ENCODE measurements at regions not wholly inside any gene's neighbourhood (a gene's known extent, or its start where the extent isn't known, plus 50 kb on each side); places are given as distances from the start of the nearest gene placed in this dataset.

DNA sequence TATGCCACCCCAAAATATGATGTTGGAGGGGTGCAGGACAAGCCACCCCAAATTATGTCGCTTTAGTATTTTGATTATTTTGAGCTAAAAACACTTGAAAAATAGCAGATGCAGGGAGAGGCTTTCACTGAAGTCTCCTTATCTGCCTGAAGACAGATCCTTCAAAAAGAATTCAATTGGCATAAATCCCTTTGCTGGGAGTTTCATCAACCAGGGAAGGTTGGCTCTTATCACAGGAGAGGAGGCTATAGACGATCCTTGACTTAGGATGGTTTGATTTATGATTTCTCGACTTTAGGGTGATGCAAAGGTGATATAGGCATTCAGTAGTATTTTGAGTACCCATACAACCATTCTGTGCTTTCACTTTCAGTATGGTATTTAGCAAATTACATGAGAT, 97.8 kb upstream of the CAMK1G start:
- peaks cover 2% of the 10 kb centered on the region for H3K9me3 Mint-ChIP-seq
- no peak overlapping the region for H3K27ac Mint-ChIP-seq
- ATAC-seq: no peak

DNA sequence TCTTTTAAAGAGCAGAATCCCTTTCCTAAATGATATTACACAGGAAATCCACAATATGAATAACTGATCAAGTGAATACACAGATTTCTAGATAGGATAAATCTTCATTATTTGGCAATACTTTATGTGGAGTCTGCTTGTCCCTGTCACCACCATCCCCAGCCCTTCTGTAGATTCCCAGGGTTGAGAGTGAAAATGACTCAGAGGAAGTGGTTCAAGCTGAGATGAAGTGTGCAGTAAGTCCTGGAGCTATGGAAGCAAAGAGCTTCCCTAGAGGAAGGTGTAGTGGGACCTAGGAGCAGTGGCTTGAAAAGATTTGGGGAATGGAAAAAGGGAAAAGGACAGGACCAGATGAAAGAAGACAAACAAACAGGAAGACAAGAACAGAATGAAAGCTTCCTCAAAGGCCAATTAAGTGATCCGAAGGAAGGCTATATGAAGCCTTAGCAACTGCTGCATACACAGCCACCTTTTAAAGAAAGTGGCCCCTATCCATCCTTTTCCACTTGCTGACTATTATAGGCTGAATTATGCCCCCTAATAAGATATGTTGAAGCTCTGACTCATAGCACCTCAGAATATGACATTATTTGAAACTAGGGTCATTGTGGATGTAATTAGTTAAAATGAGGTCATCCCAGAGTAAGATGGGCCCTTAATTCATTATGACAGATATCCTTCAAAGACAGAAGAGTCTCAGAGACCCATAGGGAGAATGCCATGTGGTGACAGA, 96.5 kb upstream of the CAMK1G start:
- H3K36me3 Mint-ChIP-seq: no peaks in the 10 kb centered on the region
- DNase-seq (ENCODE audit: low spot score): no peak
- H3K27me3 Mint-ChIP-seq: peaks cover 2 to 11% of the 10 kb centered on the region in 2 donors
- no peak overlapping the region for H3K27ac Mint-ChIP-seq
- no peak overlapping the region for H3K4me3 Mint-ChIP-seq
- ATAC-seq: no peak
- H3K9me3 Mint-ChIP-seq: peaks cover 2% of the 10 kb centered on the region
- no peaks in the 10 kb centered on the region for H3K4me1 Mint-ChIP-seq (ENCODE audit: low read depth in 2 of 2)

More for the DNA sequence above, 97.8 kb upstream of the CAMK1G start:
- Mint-ChIP-seq H3K4me3 (no peak overlapping the region), H3K36me3 (no peaks in the 10 kb centered on the region), H3K27me3 (peaks cover 2 to 7% of the 10 kb centered on the region in 2 donors), H3K4me1 (ENCODE audit: low read depth in 2 of 2) (no peaks in the 10 kb centered on the region)
- DNase-seq (ENCODE audit: low spot score): no peak

DNA sequence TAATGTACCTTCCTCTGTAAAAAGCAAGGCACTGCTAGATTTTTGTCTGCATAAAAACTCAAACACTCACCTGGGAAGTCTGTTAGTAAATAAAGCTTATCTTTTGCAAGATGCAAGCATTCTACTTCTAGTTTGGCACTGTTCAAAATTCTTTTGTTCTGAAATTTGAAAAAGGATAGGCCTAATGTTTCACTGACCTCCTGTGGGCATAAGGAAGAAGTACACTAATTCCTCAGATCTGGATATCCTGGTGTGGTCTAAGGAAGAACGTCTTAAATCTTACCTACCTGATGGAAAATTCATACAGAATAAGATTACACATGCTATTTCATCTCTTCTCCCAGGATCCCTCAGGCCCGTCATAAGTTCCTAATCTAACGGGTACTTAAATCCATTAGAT, 93.5 kb upstream of the CAMK1G start:
- no peak overlapping the region for H3K4me3 Mint-ChIP-seq
- peaks cover 2% of the 10 kb centered on the region for H3K9me3 Mint-ChIP-seq
- no peak overlapping the region for H3K27ac Mint-ChIP-seq
- H3K4me1 Mint-ChIP-seq (ENCODE audit: low read depth in 2 of 2): no peaks in the 10 kb centered on the region
- peaks cover 6% of the 10 kb centered on the region for H3K36me3 Mint-ChIP-seq
- no peak for ATAC-seq
- H3K27me3 Mint-ChIP-seq: peaks cover 0 to 23% of the 10 kb centered on the region in 2 donors
- no peak for DNase-seq (ENCODE audit: low spot score)

DNA sequence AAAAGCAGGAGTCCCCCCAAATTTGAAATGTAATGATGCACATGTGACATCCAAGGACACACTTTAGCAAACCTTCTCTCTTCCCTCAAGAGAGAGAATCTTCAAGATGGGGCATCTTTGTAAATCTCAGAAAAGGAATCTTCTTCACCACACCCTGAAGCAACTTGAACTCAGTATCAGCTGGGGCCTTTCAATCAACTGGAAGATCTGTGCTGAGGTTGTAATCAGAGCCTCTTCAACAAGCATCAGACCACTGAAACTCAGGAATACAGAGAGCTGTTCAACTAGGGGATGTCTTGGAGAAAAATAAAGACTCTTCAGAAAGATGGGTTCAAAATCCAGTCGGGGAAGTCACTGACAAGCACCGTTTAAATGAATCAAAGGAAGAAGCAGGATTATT, 92.5 kb upstream of the CAMK1G start:
- Mint-ChIP-seq H3K27ac (no peak overlapping the region), H3K9me3 (peaks cover 2% of the 10 kb centered on the region), H3K4me3 (no peak overlapping the region), H3K4me1 (ENCODE audit: low read depth in 2 of 2) (no peaks in the 10 kb centered on the region), H3K36me3 (peaks cover 9% of the 10 kb centered on the region), H3K27me3 (peaks cover 0 to 25% of the 10 kb centered on the region in 2 donors)
- ATAC-seq (no peak), DNase-seq (ENCODE audit: low spot score) (no peak)

DNA sequence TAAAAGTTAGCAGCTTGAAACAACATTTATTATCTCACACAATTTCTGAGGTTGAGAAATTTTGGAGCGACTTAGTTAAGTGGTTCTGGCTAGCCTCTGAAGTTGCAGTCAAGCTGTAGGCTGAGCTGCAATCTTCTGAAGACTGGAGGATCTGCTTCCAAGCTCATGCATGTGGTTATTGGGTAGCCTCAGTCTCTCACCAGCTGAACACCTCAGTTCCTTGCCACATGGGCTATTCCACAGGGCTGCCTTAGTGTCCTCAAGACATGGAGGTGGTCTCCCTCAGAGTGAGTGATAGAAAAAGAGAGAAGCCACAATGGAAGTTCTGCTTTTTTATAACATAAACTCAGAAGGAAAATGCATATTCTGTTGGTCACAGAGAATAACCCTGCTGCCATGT, 92.0 kb upstream of the CAMK1G start:
- DNase-seq (ENCODE audit: low spot score): no peak
- Mint-ChIP-seq H3K27ac (no peak overlapping the region), H3K9me3 (peaks cover 2% of the 10 kb centered on the region), H3K4me3 (no peak overlapping the region), H3K27me3 (peaks cover 0 to 25% of the 10 kb centered on the region in 2 donors), H3K36me3 (peaks cover 9% of the 10 kb centered on the region), H3K4me1 (ENCODE audit: low read depth in 2 of 2) (no peaks in the 10 kb centered on the region)
- no peak for ATAC-seq

DNA sequence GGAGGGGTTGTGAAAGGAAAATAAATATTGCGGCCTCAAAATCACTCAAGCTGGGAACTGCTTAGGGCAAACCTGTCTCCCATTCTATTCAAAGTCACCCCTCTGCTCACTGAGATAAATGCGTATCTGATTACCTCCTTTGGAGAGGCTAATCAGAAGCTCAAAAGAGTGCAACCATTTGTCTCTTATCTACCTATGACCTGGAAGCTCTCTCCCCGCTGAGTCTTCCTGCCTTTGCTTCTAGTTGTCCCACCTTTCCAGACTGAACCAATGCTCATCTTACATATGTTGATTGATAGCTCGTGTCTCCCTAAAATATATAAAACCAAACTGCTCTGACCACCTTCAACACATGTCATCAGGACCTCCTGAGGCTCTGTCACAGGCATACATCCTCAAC, 91.6 kb upstream of the CAMK1G start:
- H3K27me3 Mint-ChIP-seq: peaks cover 0 to 29% of the 10 kb centered on the region in 2 donors
- no peak overlapping the region for H3K4me3 Mint-ChIP-seq
- ATAC-seq: no peak
- peaks cover 12% of the 10 kb centered on the region for H3K36me3 Mint-ChIP-seq
- no peak overlapping the region for H3K27ac Mint-ChIP-seq
- H3K4me1 Mint-ChIP-seq (ENCODE audit: low read depth in 2 of 2): no peaks in the 10 kb centered on the region
- peaks cover 2% of the 10 kb centered on the region for H3K9me3 Mint-ChIP-seq
- DNase-seq (ENCODE audit: low spot score): no peak

DNA sequence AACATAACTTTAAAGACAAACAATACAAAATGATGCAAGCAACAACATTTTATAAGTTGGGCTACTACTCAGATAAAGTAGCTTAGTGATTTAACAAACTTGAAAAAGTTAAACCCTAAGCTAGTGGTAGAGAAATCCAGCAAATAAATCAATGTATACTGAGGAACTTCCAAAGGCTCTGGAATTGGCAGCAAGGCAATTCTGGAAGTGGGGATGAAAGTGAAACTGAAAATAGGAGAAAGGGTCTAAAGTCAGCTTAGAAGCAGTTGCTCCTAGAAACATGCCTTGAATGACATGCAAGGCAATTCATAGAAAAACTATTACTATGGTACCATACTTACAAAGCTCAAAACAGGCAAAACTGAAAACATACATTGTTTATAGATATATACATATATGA, 90.0 kb upstream of the CAMK1G start:
- ATAC-seq (no peak), DNase-seq (ENCODE audit: low spot score) (no peak)
- H3K36me3 Mint-ChIP-seq: peaks cover 14% of the 10 kb centered on the region
- H3K27me3 Mint-ChIP-seq: peaks cover 0 to 30% of the 10 kb centered on the region in 2 donors
- H3K9me3 Mint-ChIP-seq: no peaks in the 10 kb centered on the region
- no peaks in the 10 kb centered on the region for H3K4me1 Mint-ChIP-seq (ENCODE audit: low read depth in 2 of 2)
- no peak overlapping the region for H3K4me3 Mint-ChIP-seq
- H3K27ac Mint-ChIP-seq: no peak overlapping the region

DNA sequence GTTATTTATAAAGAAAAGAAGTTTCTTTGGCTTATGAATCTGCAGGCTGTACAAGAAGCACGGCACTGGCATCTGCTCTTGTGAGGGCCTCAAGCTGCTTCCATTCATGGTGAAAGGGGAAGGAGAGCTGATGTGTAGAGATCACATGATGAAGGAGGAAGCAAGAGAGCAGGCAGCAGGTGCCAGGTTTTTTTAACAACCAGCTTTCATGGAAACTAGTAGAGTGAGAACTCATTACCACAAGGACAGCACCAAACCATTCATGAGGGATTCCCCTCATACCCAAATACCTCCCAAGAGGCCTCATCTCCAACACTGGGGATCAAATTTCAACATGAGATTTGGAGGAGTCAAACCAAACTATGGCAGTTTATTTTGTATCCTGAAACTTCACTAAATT, 85.8 kb upstream of the CAMK1G start:
- peaks cover 8% of the 10 kb centered on the region for H3K9me3 Mint-ChIP-seq
- no peak overlapping the region for H3K4me3 Mint-ChIP-seq
- no peaks in the 10 kb centered on the region for H3K4me1 Mint-ChIP-seq (ENCODE audit: low read depth in 2 of 2)
- peaks cover 27% of the 10 kb centered on the region for H3K36me3 Mint-ChIP-seq
- H3K27me3 Mint-ChIP-seq: peaks cover 0 to 22% of the 10 kb centered on the region in 2 donors
- DNase-seq (ENCODE audit: low spot score): no peak
- H3K27ac Mint-ChIP-seq: no peak overlapping the region
- ATAC-seq: no peak

DNA sequence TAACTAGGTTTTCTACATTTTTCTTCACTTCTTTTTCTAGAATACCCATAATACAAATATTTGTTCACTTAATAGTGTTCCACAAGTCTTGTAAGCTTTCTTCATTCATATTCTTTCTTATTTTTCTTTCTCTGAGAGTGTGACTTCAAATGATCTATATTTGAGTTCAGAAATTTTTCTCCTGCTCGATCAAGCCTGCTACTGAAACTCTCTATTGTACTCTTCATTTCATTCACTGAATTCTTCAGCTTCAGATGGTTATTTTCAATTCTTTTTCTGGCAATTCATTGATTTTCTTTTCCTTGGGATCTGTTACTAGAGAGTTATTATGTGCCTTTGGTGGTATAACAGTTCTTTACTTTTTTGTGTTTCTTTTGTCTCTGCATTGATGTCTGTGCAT, 82.5 kb upstream of the CAMK1G start:
- H3K27ac Mint-ChIP-seq: no peak overlapping the region
- peaks cover 8% of the 10 kb centered on the region for H3K9me3 Mint-ChIP-seq
- peaks cover 3 to 12% of the 10 kb centered on the region in 2 donors for H3K27me3 Mint-ChIP-seq
- peaks cover 18% of the 10 kb centered on the region for H3K36me3 Mint-ChIP-seq
- no peaks in the 10 kb centered on the region for H3K4me1 Mint-ChIP-seq (ENCODE audit: low read depth in 2 of 2)
- DNase-seq (ENCODE audit: low spot score) (no peak), ATAC-seq (no peak)
- no peak overlapping the region for H3K4me3 Mint-ChIP-seq

DNA sequence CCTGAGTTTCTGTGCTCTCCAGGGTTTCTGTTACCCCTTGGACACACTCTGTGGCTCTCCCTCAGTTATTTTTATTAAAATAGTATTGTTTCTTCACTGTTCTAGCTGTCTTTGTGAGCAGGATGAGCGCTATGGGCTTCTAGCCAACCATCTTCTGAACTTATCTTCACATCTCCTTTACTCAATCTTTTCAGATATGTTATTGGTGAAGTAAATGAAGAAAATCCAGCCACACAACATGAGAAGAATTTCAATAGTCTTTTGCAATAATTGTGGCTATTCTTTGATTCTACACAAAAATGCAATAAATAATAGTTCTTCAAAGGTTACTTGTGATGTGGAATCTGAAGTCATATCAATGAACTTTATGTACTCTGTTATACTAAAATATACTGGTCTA, 80.3 kb upstream of the CAMK1G start:
- ATAC-seq: no peak

DNA sequence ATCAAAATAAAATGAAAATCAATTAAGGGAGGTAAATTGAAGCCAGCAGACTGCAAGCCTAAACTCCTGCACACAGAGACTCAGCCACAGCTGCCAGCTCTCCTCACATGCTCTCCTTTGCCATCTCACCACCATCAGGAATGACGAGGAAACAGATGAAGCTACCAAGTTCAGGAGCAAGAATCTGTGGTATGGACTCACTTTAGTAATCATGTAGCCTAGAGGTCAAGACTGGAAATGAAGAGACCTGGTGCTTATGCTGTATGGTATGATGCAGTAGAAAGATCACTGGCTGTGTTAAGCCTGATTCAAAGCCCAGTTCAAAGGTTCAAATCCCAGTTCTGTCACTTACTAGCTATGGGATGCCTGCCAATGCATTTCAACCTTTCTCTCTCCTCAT, 78.9 kb upstream of the CAMK1G start:
- H3K4me1 Mint-ChIP-seq (ENCODE audit: low read depth in 2 of 2): no peaks in the 10 kb centered on the region
- peaks cover 8% of the 10 kb centered on the region for H3K9me3 Mint-ChIP-seq
- H3K27me3 Mint-ChIP-seq: peaks cover 0 to 7% of the 10 kb centered on the region in 2 donors
- no peak overlapping the region for H3K4me3 Mint-ChIP-seq
- no peak overlapping the region for H3K27ac Mint-ChIP-seq
- no peak for ATAC-seq
- H3K36me3 Mint-ChIP-seq: peaks cover 13% of the 10 kb centered on the region
- no peak for DNase-seq (ENCODE audit: low spot score)

More for the DNA sequence above, 80.3 kb upstream of the CAMK1G start:
- peaks cover 13% of the 10 kb centered on the region for H3K36me3 Mint-ChIP-seq
- H3K4me3 Mint-ChIP-seq: no peak overlapping the region
- no peak for DNase-seq (ENCODE audit: low spot score)
- H3K4me1 Mint-ChIP-seq (ENCODE audit: low read depth in 2 of 2): no peaks in the 10 kb centered on the region
- H3K9me3 Mint-ChIP-seq: peaks cover 8% of the 10 kb centered on the region
- peaks cover 0 to 5% of the 10 kb centered on the region in 2 donors for H3K27me3 Mint-ChIP-seq
- no peak overlapping the region for H3K27ac Mint-ChIP-seq

DNA sequence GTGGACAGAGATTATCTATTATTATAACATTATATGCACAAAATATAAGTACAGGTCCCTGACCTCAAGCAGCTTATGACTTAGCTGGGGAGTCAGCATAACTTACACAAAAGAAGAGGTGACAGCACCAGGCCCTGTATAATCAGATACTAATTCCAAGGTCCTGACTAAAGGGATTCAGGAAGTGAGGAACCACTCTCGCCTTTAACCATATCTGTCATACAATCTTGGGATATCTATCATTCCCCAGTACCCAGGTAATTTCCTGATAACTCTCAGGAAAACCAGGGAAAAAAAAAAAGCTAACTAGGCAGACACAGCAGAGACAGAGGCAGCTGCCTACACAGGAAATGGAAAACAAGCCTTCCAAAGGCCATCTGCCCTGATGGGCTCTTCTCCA, 78.5 kb upstream of the CAMK1G start:
- Mint-ChIP-seq H3K4me3 (no peak overlapping the region), H3K9me3 (peaks cover 8% of the 10 kb centered on the region), H3K27me3 (peaks cover 1 to 7% of the 10 kb centered on the region in 2 donors), H3K4me1 (ENCODE audit: low read depth in 2 of 2) (no peaks in the 10 kb centered on the region), H3K27ac (no peak overlapping the region), H3K36me3 (peaks cover 13% of the 10 kb centered on the region)
- no peak for DNase-seq (ENCODE audit: low spot score)
- ATAC-seq: no peak

DNA sequence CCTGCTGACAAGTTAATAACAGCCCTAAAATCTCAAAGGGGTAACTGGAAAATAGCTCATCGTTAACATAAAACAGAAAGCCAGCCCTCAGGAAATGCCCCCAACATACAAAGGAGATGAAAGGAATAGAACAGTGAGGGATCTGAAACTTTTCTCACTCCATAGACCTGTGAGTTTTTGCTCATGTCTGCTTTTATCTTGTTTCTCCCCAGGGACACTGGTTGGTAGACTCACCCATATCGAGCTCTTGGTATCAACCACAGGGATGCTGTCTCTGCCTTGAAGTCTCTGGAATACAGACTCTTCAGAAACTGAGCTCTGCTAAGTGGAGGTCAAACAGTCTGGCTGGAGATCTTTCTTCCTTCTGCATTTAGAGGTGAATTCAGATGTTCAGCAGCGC, 77.4 kb upstream of the CAMK1G start:
- no peak overlapping the region for H3K4me3 Mint-ChIP-seq
- DNase-seq (ENCODE audit: low spot score) (no peak), ATAC-seq (no peak)
- no peak overlapping the region for H3K27ac Mint-ChIP-seq
- no peaks in the 10 kb centered on the region for H3K4me1 Mint-ChIP-seq (ENCODE audit: low read depth in 2 of 2)
- peaks cover 3% of the 10 kb centered on the region for H3K9me3 Mint-ChIP-seq
- peaks cover 7 to 8% of the 10 kb centered on the region in 2 donors for H3K27me3 Mint-ChIP-seq
- peaks cover 4% of the 10 kb centered on the region for H3K36me3 Mint-ChIP-seq

DNA sequence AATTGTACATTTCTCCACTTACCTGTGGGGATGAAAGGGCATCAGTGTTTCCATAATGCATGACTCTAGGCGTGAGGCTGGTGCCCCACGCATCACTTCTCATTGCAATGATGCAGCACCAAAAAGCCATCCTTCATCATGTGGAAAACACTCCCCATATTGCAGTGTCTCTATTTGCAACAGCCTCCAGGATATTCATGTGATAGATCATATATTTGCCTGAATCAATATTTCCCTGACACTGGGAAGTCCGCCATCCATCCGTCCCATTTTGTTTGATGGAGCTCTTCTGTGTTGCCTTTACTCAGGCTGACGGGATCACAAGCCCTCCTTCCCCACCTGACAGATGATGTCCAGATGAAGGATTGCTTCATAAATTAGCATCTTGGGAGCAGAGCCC, 74.5 kb upstream of the CAMK1G start:
- Mint-ChIP-seq H3K4me3 (no peak overlapping the region), H3K36me3 (no peaks in the 10 kb centered on the region), H3K9me3 (no peaks in the 10 kb centered on the region), H3K4me1 (ENCODE audit: low read depth in 2 of 2) (no peaks in the 10 kb centered on the region), H3K27ac (no peak overlapping the region), H3K27me3 (peaks cover 4 to 8% of the 10 kb centered on the region in 2 donors)
- DNase-seq (ENCODE audit: low spot score) (no peak), ATAC-seq (no peak)

DNA sequence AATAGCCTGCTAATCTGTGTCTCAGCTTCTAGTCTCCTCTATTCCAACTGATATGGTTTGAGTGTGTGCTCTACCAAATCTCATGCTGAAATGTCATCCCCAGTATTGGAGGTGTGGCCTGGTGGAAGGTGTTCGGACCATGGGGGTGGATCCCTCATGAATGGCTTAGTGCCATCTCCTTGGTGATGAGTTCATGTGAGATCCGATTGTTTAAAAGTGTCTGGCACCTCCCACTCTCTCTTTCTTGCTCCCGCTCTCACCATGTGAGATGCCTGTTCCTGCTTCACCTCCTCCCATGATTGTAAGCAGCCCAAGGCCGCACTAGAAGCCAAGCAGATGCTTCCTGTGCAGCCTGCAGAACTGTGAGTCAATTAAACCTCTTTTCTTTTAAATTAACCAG, 73.5 kb upstream of the CAMK1G start:
- Mint-ChIP-seq H3K9me3 (no peaks in the 10 kb centered on the region), H3K27me3 (peaks cover 4 to 15% of the 10 kb centered on the region in 2 donors), H3K4me3 (no peak overlapping the region), H3K4me1 (ENCODE audit: low read depth in 2 of 2) (no peaks in the 10 kb centered on the region), H3K36me3 (no peaks in the 10 kb centered on the region), H3K27ac (no peak overlapping the region)
- no peak for DNase-seq (ENCODE audit: low spot score)
- ATAC-seq: no peak

Measured in natural killer cell treated with Interleukin-12 subunit alpha and Interleukin-12 subunit beta and Interleukin-15 and Interleukin-18, amount 100 ng/mL, for 72 hours (primary cell).